ENCODE measurements at regions not wholly inside any gene's neighbourhood (a gene's known extent, or its start where the extent isn't known, plus 50 kb on each side); places are given as distances from the start of the nearest gene placed in this dataset.

GRCh38 chr3:124372775-124373174 lies 357.5 kb upstream of the UMPS start:
- TF ChIP-seq CTCF (IDR thresholded peaks at IDR 0.05; ENCODE audit: insufficient read depth in 1 of 2, low read depth in 1 of 2, low read length in 1 of 2, severe bottlenecking in 1 of 2, unreplicated experiment in 1 of 2) = no peak
- Mint-ChIP-seq H3K4me3 (ENCODE audit: unreplicated experiment) (no peak overlapping the region), H3K4me1 (ENCODE audit: low read depth, unreplicated experiment) (no peaks in the 10 kb centered on the region), H3K27me3 (ENCODE audit: insufficient read depth, unreplicated experiment) (peaks cover 3% of the 10 kb centered on the region), H3K27ac (ENCODE audit: unreplicated experiment) (no peak overlapping the region), H3K36me3 (ENCODE audit: insufficient read depth, unreplicated experiment) (no peaks in the 10 kb centered on the region), H3K9me3 (ENCODE audit: unreplicated experiment) (peaks cover 7% of the 10 kb centered on the region)
- H3K4me1 ChIP-seq = no peaks in the 10 kb centered on the region
- CTCF ChIA-PET = no interaction called here
- no peak overlapping the region for H3K4me3 ChIP-seq (ENCODE audit: low read depth, low read length)
- DNase-seq = no peak
- H3K27me3 ChIP-seq (replicated peaks; ENCODE audit: control insufficient read depth, insufficient read depth, low read length) = no peaks in the 10 kb centered on the region
- POLR2A ChIA-PET = no interaction called here
- H3K36me3 ChIP-seq (ENCODE audit: control insufficient read depth, insufficient read depth, low read length) = no peaks in the 10 kb centered on the region
- H3K9me3 ChIP-seq = peaks cover 1% of the 10 kb centered on the region; the same call in 1 of the 2 replicates
- intact Hi-C loops (cut with micrococcal nuclease; ENCODE audit: unreplicated experiment) = no loop called here
- BruUV-seq (replicated peaks) = no TSS peak

DNA sequence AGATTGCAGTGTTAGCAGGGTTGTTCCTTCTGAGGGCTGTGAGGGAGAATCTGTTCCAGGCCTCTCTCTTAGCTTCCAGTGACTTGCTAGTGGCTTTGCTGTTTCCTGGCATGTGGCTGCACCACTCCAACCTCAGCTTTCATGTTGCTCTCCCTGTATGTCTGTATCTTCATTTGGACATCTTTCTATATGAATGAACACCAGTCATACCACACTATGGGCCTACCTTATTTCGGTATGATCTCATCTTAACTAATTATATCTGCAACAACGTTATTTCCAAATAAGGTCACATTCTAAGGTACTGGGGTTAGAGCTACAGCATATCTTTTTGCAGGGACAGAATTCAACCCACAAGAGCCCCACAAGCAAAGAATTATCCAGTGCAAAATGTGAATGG lies 356.7 kb upstream of the UMPS start:
- H3K27me3 Mint-ChIP-seq (ENCODE audit: insufficient read depth, unreplicated experiment) = peaks cover 6% of the 10 kb centered on the region
- no peak for TF ChIP-seq CTCF (IDR thresholded peaks at IDR 0.05; ENCODE audit: insufficient read depth in 1 of 2, low read depth in 1 of 2, low read length in 1 of 2, severe bottlenecking in 1 of 2, unreplicated experiment in 1 of 2)
- H3K36me3 ChIP-seq (ENCODE audit: control insufficient read depth, insufficient read depth, low read length) = no peaks in the 10 kb centered on the region
- ChIA-PET CTCF (no interaction called here), POLR2A (no interaction called here)
- H3K9me3 Mint-ChIP-seq (ENCODE audit: unreplicated experiment) = peaks cover 7% of the 10 kb centered on the region
- H3K4me1 ChIP-seq = no peaks in the 10 kb centered on the region
- intact Hi-C loops (cut with micrococcal nuclease; ENCODE audit: unreplicated experiment) = no loop called here
- peaks cover 3% of the 10 kb centered on the region; the same call in 1 of the 2 replicates for H3K9me3 ChIP-seq
- H3K4me1 Mint-ChIP-seq (ENCODE audit: low read depth, unreplicated experiment) = no peaks in the 10 kb centered on the region
- no peak for DNase-seq
- H3K4me3 ChIP-seq (ENCODE audit: low read depth, low read length) = no peak overlapping the region
- no peak overlapping the region for H3K4me3 Mint-ChIP-seq (ENCODE audit: unreplicated experiment)
- H3K27ac Mint-ChIP-seq (ENCODE audit: unreplicated experiment) = no peak overlapping the region
- no TSS peak for BruUV-seq (replicated peaks)
- no peaks in the 10 kb centered on the region for H3K27me3 ChIP-seq (replicated peaks; ENCODE audit: control insufficient read depth, insufficient read depth, low read length)
- H3K36me3 Mint-ChIP-seq (ENCODE audit: insufficient read depth, unreplicated experiment) = no peaks in the 10 kb centered on the region

DNA sequence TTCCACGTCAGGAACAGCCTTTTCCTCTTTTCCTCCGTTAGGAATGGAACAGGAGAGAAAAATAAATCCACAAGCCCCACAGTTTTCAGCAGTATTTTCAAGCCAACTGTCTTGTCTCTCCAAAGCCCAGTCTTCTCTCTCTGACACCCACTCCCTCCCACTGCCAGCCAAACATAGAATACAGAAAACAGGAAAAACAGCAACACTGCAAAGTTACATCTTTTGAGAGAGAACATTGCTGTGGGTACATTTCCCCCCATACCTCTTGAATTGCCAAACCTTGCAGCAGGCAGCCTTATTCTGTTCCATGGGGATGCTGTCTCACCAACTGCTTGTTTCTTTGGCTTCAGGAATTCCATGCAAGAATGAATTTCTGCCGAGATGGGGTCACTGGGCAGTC lies 355.7 kb upstream of the UMPS start:
- H3K4me3 Mint-ChIP-seq (ENCODE audit: unreplicated experiment) = no peak overlapping the region
- Histone ChIP-seq H3K9me3 (peaks cover 3% of the 10 kb centered on the region; the same call in 1 of the 2 replicates), H3K27me3 (replicated peaks; ENCODE audit: control insufficient read depth, insufficient read depth, low read length) (no peaks in the 10 kb centered on the region), H3K4me3 (ENCODE audit: low read depth, low read length) (no peak overlapping the region), H3K36me3 (ENCODE audit: control insufficient read depth, insufficient read depth, low read length) (no peaks in the 10 kb centered on the region), H3K4me1 (no peaks in the 10 kb centered on the region)
- intact Hi-C loops (cut with micrococcal nuclease; ENCODE audit: unreplicated experiment) = no loop called here
- no peak overlapping the region for H3K27ac Mint-ChIP-seq (ENCODE audit: unreplicated experiment)
- BruUV-seq (replicated peaks) = no TSS peak
- DNase-seq = no peak
- H3K36me3 Mint-ChIP-seq (ENCODE audit: insufficient read depth, unreplicated experiment) = no peaks in the 10 kb centered on the region
- POLR2A ChIA-PET = no interaction called here
- H3K9me3 Mint-ChIP-seq (ENCODE audit: unreplicated experiment) = peaks cover 7% of the 10 kb centered on the region
- H3K27me3 Mint-ChIP-seq (ENCODE audit: insufficient read depth, unreplicated experiment) = peaks cover 9% of the 10 kb centered on the region
- no peaks in the 10 kb centered on the region for H3K4me1 Mint-ChIP-seq (ENCODE audit: low read depth, unreplicated experiment)
- CTCF ChIA-PET = no interaction called here
- no peak for TF ChIP-seq CTCF (IDR thresholded peaks at IDR 0.05; ENCODE audit: insufficient read depth in 1 of 2, low read depth in 1 of 2, low read length in 1 of 2, severe bottlenecking in 1 of 2, unreplicated experiment in 1 of 2)
